SK-N-SH treated with all-trans-retinoic acid at 6 μM for 48 hours (cell line): ENCODE measurements at regions not wholly inside any gene's neighbourhood (a gene's known extent, or its start where the extent isn't known, plus 50 kb on each side); places are given as distances from the start of the nearest gene placed in this dataset.

ENCODE experiments used
- ATAC-seq: fragments of 200-7000 bp; cut with Tn5 transposase; 3 replicates; pipeline ENCODE4 v1.9.1; 2020; ENCODE audit warnings: mild to moderate bottlenecking, moderate library complexity
- ARNTL ChIP-seq: fragments of 450-650 bp; formaldehyde crosslinking; IDR thresholded peaks from 2 replicates; pipeline ENCODE4 v1.5.0; 2020; ENCODE audit warnings: low read depth, mild to moderate bottlenecking, moderate library complexity, borderline replicate concordance
- BACH2 ChIP-seq: fragments of 250-450 bp; sonication (Bioruptor Pico); IDR thresholded peaks from 2 replicates; pipeline ENCODE4 v1.9.0; 2021; ENCODE audit warnings: mild to moderate bottlenecking, borderline replicate concordance
- CREB5 ChIP-seq: fragments of 250-450 bp; sonication (Bioruptor Pico); IDR thresholded peaks from 2 replicates; pipeline ENCODE4 v1.5.1; 2020; ENCODE audit warnings: low read depth, mild to moderate bottlenecking, moderate library complexity
- CSRNP3 ChIP-seq: fragments of 250-450 bp; sonication (Bioruptor Pico); IDR thresholded peaks from 2 replicates; pipeline ENCODE4 v1.5.1; 2021; ENCODE audit warnings: mild to moderate bottlenecking, moderate library complexity
- ESRRG ChIP-seq: fragments of 250-450 bp; sonication (Bioruptor Pico); IDR thresholded peaks from 2 replicates; pipeline ENCODE4 v1.6.1; 2021; ENCODE audit warnings: mild to moderate bottlenecking
- GLIS3 ChIP-seq: fragments of 250-450 bp; sonication (Bioruptor Pico); IDR thresholded peaks from 2 replicates; pipeline ENCODE4 v1.5.0; 2020; ENCODE audit warnings: mild to moderate bottlenecking, moderate library complexity
- ISL1 ChIP-seq: fragments of 250-450 bp; sonication (Bioruptor Pico); IDR thresholded peaks from 2 replicates; pipeline ENCODE4 v2.1.2; 2022; ENCODE audit warnings: mild to moderate bottlenecking, moderate library complexity
- OSR1 ChIP-seq: fragments of 250-450 bp; sonication (Bioruptor Pico); IDR thresholded peaks from 2 replicates; pipeline ENCODE4 v1.8.0; 2022; ENCODE audit warnings: moderate library complexity, mild to moderate bottlenecking, inconsistent platforms
- PATZ1 ChIP-seq: fragments of 250-450 bp; sonication (Bioruptor Pico); IDR thresholded peaks from 2 replicates; pipeline ENCODE4 v1.8.0; 2020; ENCODE audit warnings: mild to moderate bottlenecking, moderate library complexity, borderline replicate concordance
- POU6F1 ChIP-seq: fragments of 250-450 bp; sonication (Bioruptor Pico); IDR thresholded peaks from 2 replicates; pipeline ENCODE4 v1.8.0; 2021; ENCODE audit warnings: low read depth, mild to moderate bottlenecking, moderate library complexity, borderline replicate concordance
- PPARA ChIP-seq: fragments of 250-450 bp; sonication (Bioruptor Pico); IDR thresholded peaks from 2 replicates; pipeline ENCODE4 v1.5.0; 2020; ENCODE audit warnings: mild to moderate bottlenecking, borderline replicate concordance
- RARB ChIP-seq: fragments of 250-450 bp; sonication (Bioruptor Pico); IDR thresholded peaks from 2 replicates; pipeline ENCODE4 v1.8.0; 2021; ENCODE audit warnings: mild to moderate bottlenecking, moderate library complexity
- SNAI2 ChIP-seq: fragments of 250-450 bp; sonication (Bioruptor Pico); IDR thresholded peaks from 2 replicates; pipeline ENCODE4 v1.5.0; 2020; ENCODE audit warnings: mild to moderate bottlenecking, moderate library complexity
- TCF4 ChIP-seq: fragments of 250-450 bp; sonication (Bioruptor Pico); IDR thresholded peaks from 2 replicates; pipeline ENCODE4 v1.8.0; 2021; ENCODE audit warnings: mild to moderate bottlenecking, moderate library complexity, borderline replicate concordance
- TOX ChIP-seq: fragments of 250-450 bp; sonication (Bioruptor Pico); IDR thresholded peaks from 2 replicates; pipeline ENCODE4 v1.8.0; 2021; ENCODE audit warnings: mild to moderate bottlenecking, moderate library complexity, borderline replicate concordance
- ZC3H10 ChIP-seq: fragments of 250-450 bp; sonication (Bioruptor Pico); IDR thresholded peaks from 2 replicates; pipeline ENCODE4 v1.5.1; 2021; ENCODE audit warnings: mild to moderate bottlenecking, moderate library complexity
- ZFP3 ChIP-seq: fragments of 250-450 bp; sonication (Bioruptor Pico); IDR thresholded peaks from 2 replicates; pipeline ENCODE4 v1.5.0; 2020; ENCODE audit warnings: mild to moderate bottlenecking, moderate library complexity
- ZFP30 ChIP-seq: fragments of 450-650 bp; formaldehyde crosslinking; IDR thresholded peaks from 2 replicates; pipeline ENCODE4 v1.5.0; 2022; ENCODE audit warnings: mild to moderate bottlenecking, moderate library complexity
- ZNF565 ChIP-seq: fragments of 450-650 bp; formaldehyde crosslinking; conservative IDR thresholded peaks from 2 replicates; pipeline ENCODE4 v1.5.0; 2020; ENCODE audit warnings: low read depth, mild to moderate bottlenecking, moderate library complexity
- ZNF70 ChIP-seq: fragments of 450-650 bp; formaldehyde crosslinking; IDR thresholded peaks from 2 replicates; pipeline ENCODE4 v1.5.0; 2020; ENCODE audit warnings: mild to moderate bottlenecking, moderate library complexity
- ZNF8 ChIP-seq: fragments of 450-650 bp; formaldehyde crosslinking; IDR thresholded peaks from 2 replicates; pipeline ENCODE4 v1.5.0; 2020; ENCODE audit warnings: mild to moderate bottlenecking, moderate library complexity

- no peak for TF ChIP-seq PATZ1
- no peak for TF ChIP-seq ZNF565 (CRISPR knock-in tag)
- no peak for TF ChIP-seq ISL1 (CRISPR knock-in tag)
- no peak for TF ChIP-seq OSR1 (CRISPR knock-in tag)
- TF ChIP-seq ZNF8: no peak
- TF ChIP-seq GLIS3 (CRISPR knock-in tag): no peak
- TF ChIP-seq SNAI2 (CRISPR knock-in tag): no peak
- TF ChIP-seq BACH2: no peak
- TF ChIP-seq RARB: no peak
- no peak for TF ChIP-seq TCF4 (CRISPR knock-in tag)
- no peak for TF ChIP-seq TOX (CRISPR knock-in tag)
- no peak for TF ChIP-seq ZFP30 (CRISPR knock-in tag)
- TF ChIP-seq ZC3H10 (CRISPR knock-in tag): no peak
- TF ChIP-seq CREB5 (CRISPR knock-in tag): no peak
Measured at GRCh38 chr6:92534109-92534508, 885.2 kb downstream of the EPHA7 start.

GRCh38 chr6:92522589-92522988 lies 896.8 kb downstream of the EPHA7 start:
- TF ChIP-seq ZNF565 (CRISPR knock-in tag): no peak
- TF ChIP-seq POU6F1 (CRISPR knock-in tag): no peak
- no peak for TF ChIP-seq RARB
- TF ChIP-seq ZNF70: no peak
- TF ChIP-seq ZNF8: no peak
- no peak for TF ChIP-seq BACH2
- no peak for TF ChIP-seq CSRNP3 (CRISPR knock-in tag)
- TF ChIP-seq ZFP30 (CRISPR knock-in tag): no peak
- TF ChIP-seq ARNTL (CRISPR knock-in tag): no peak
- no peak for TF ChIP-seq OSR1 (CRISPR knock-in tag)
- TF ChIP-seq PATZ1: no peak
- TF ChIP-seq PPARA (CRISPR knock-in tag): no peak
- no peak for ATAC-seq

More at GRCh38 chr6:92534109-92534508, 885.2 kb downstream of the EPHA7 start:
- ATAC-seq: no peak

- no peak for ATAC-seq
- TF ChIP-seq PATZ1: no peak
- no peak for TF ChIP-seq POU6F1 (CRISPR knock-in tag)
- TF ChIP-seq CREB5 (CRISPR knock-in tag): no peak
- no peak for TF ChIP-seq CSRNP3 (CRISPR knock-in tag)
- no peak for TF ChIP-seq ARNTL (CRISPR knock-in tag)
- no peak for TF ChIP-seq ZNF70
- no peak for TF ChIP-seq ZFP3 (CRISPR knock-in tag)
- no peak for TF ChIP-seq OSR1 (CRISPR knock-in tag)
- TF ChIP-seq PPARA (CRISPR knock-in tag): no peak
- TF ChIP-seq ISL1 (CRISPR knock-in tag): no peak
- no peak for TF ChIP-seq ZC3H10 (CRISPR knock-in tag)
- TF ChIP-seq TCF4 (CRISPR knock-in tag): no peak
- TF ChIP-seq RARB: no peak
- no peak for TF ChIP-seq ESRRG (CRISPR knock-in tag)
- TF ChIP-seq SNAI2 (CRISPR knock-in tag): no peak
Measured at GRCh38 chr6:92521553-92521952, 897.8 kb downstream of the EPHA7 start.
